ENCODE measurements at regions not wholly inside any gene's neighbourhood (a gene's known extent, or its start where the extent isn't known, plus 50 kb on each side); places are given as distances from the start of the nearest gene placed in this dataset.

GRCh38 chr18:72342933-72343332, 201.2 kb downstream of the CBLN2 start:
- ChIA-PET POLR2A (no interaction called here), CTCF (no interaction called here)
- TF ChIP-seq LEF1 (IDR thresholded peaks at IDR 0.05; ENCODE audit: borderline replicate concordance) (no peak), NFRKB (IDR thresholded peaks at IDR 0.05) (no peak), BHLHE40 (IDR thresholded peaks at IDR 0.05; ENCODE audit: borderline replicate concordance) (no peak), ZNF384 (IDR thresholded peaks at IDR 0.05) (no peak), L3MBTL2 (conservative IDR thresholded peaks at IDR 0.05) (no peak), FOXM1 (IDR thresholded peaks at IDR 0.05; ENCODE audit: borderline replicate concordance) (no peak), FOXK2 (IDR thresholded peaks at IDR 0.05) (no peak)
- no peak for DNase-seq (ENCODE audit: extremely low spot score)

- ChIA-PET CTCF (no interaction called here), POLR2A (no interaction called here)
- DNase-seq (ENCODE audit: extremely low spot score): no peak
- TF ChIP-seq FOXA1 (IDR thresholded peaks at IDR 0.05) (no peak), CTBP1 (IDR thresholded peaks at IDR 0.05; ENCODE audit: borderline replicate concordance) (no peak), TARDBP (IDR thresholded peaks at IDR 0.05) (no peak), NFRKB (IDR thresholded peaks at IDR 0.05) (no peak), ZNF384 (IDR thresholded peaks at IDR 0.05) (no peak), FOXM1 (IDR thresholded peaks at IDR 0.05; ENCODE audit: borderline replicate concordance) (no peak), FOXK2 (IDR thresholded peaks at IDR 0.05) (no peak), ELF4 (IDR thresholded peaks at IDR 0.05) (no peak), SUZ12 (IDR thresholded peaks at IDR 0.05) (no peak), LEF1 (IDR thresholded peaks at IDR 0.05; ENCODE audit: borderline replicate concordance) (no peak), ARNT (IDR thresholded peaks at IDR 0.05) (no peak), PKNOX1 (IDR thresholded peaks at IDR 0.05) (no peak), L3MBTL2 (conservative IDR thresholded peaks at IDR 0.05) (no peak), HDGF (IDR thresholded peaks at IDR 0.05; ENCODE audit: borderline replicate concordance) (no peak), BHLHE40 (IDR thresholded peaks at IDR 0.05; ENCODE audit: borderline replicate concordance) (no peak), SP1 (IDR thresholded peaks at IDR 0.05) (no peak)
Observed at GRCh38 chr18:72339976-72340375, 204.2 kb downstream of the CBLN2 start.

- no peak for TF ChIP-seq NFRKB (IDR thresholded peaks at IDR 0.05)
- TF ChIP-seq BHLHE40 (IDR thresholded peaks at IDR 0.05; ENCODE audit: borderline replicate concordance): no peak
- no peak for TF ChIP-seq CTBP1 (IDR thresholded peaks at IDR 0.05; ENCODE audit: borderline replicate concordance)
- TF ChIP-seq ZNF384 (IDR thresholded peaks at IDR 0.05): no peak
- TF ChIP-seq SUZ12 (IDR thresholded peaks at IDR 0.05): no peak
- TF ChIP-seq ARNT (IDR thresholded peaks at IDR 0.05): no peak
- no peak for TF ChIP-seq FOXK2 (IDR thresholded peaks at IDR 0.05)
- TF ChIP-seq FOXA1 (IDR thresholded peaks at IDR 0.05): no peak
- no peak for TF ChIP-seq SP1 (IDR thresholded peaks at IDR 0.05)
- no peak for TF ChIP-seq L3MBTL2 (conservative IDR thresholded peaks at IDR 0.05)
- TF ChIP-seq HDGF (IDR thresholded peaks at IDR 0.05; ENCODE audit: borderline replicate concordance): no peak
- no peak for TF ChIP-seq ELF4 (IDR thresholded peaks at IDR 0.05)
- no peak for TF ChIP-seq FOXM1 (IDR thresholded peaks at IDR 0.05; ENCODE audit: borderline replicate concordance)
- no peak for TF ChIP-seq LEF1 (IDR thresholded peaks at IDR 0.05; ENCODE audit: borderline replicate concordance)
- POLR2A ChIA-PET: no interaction called here
- CTCF ChIA-PET: no interaction called here
- DNase-seq (ENCODE audit: extremely low spot score): no peak
Observed at GRCh38 chr18:72336786-72337185, 207.4 kb downstream of the CBLN2 start.

- CTCF ChIA-PET: no interaction called here
- POLR2A ChIA-PET: no interaction called here
- no peak for DNase-seq (ENCODE audit: extremely low spot score)
- TF ChIP-seq TARDBP (IDR thresholded peaks at IDR 0.05): no peak
- TF ChIP-seq LEF1 (IDR thresholded peaks at IDR 0.05; ENCODE audit: borderline replicate concordance): no peak
- TF ChIP-seq PKNOX1 (IDR thresholded peaks at IDR 0.05): no peak
- TF ChIP-seq ELF4 (IDR thresholded peaks at IDR 0.05): no peak
- TF ChIP-seq FOXA1 (IDR thresholded peaks at IDR 0.05): no peak
- no peak for TF ChIP-seq FOXM1 (IDR thresholded peaks at IDR 0.05; ENCODE audit: borderline replicate concordance)
- no peak for TF ChIP-seq BHLHE40 (IDR thresholded peaks at IDR 0.05; ENCODE audit: borderline replicate concordance)
- TF ChIP-seq NFRKB (IDR thresholded peaks at IDR 0.05): no peak
- TF ChIP-seq SP1 (IDR thresholded peaks at IDR 0.05): no peak
- TF ChIP-seq ZNF384 (IDR thresholded peaks at IDR 0.05): no peak
- no peak for TF ChIP-seq CTBP1 (IDR thresholded peaks at IDR 0.05; ENCODE audit: borderline replicate concordance)
- TF ChIP-seq SUZ12 (IDR thresholded peaks at IDR 0.05): no peak
- no peak for TF ChIP-seq HDGF (IDR thresholded peaks at IDR 0.05; ENCODE audit: borderline replicate concordance)
- no peak for TF ChIP-seq L3MBTL2 (conservative IDR thresholded peaks at IDR 0.05)
Observed at GRCh38 chr18:72329533-72329932, 214.6 kb downstream of the CBLN2 start.

GRCh38 chr18:72325307-72325706, 218.8 kb downstream of the CBLN2 start:
- DNase-seq (ENCODE audit: extremely low spot score): no peak
- CTCF ChIA-PET: no interaction called here
- POLR2A ChIA-PET: no interaction called here
- TF ChIP-seq HDGF (IDR thresholded peaks at IDR 0.05; ENCODE audit: borderline replicate concordance) (no peak), SUZ12 (IDR thresholded peaks at IDR 0.05) (no peak), FOXM1 (IDR thresholded peaks at IDR 0.05; ENCODE audit: borderline replicate concordance) (no peak), ELF4 (IDR thresholded peaks at IDR 0.05) (no peak), ZNF384 (IDR thresholded peaks at IDR 0.05) (no peak), NFRKB (IDR thresholded peaks at IDR 0.05) (no peak), ARNT (IDR thresholded peaks at IDR 0.05) (no peak), FOXA1 (IDR thresholded peaks at IDR 0.05) (no peak), PKNOX1 (IDR thresholded peaks at IDR 0.05) (no peak), L3MBTL2 (conservative IDR thresholded peaks at IDR 0.05) (no peak), CTBP1 (IDR thresholded peaks at IDR 0.05; ENCODE audit: borderline replicate concordance) (no peak), SP1 (IDR thresholded peaks at IDR 0.05) (no peak), BHLHE40 (IDR thresholded peaks at IDR 0.05; ENCODE audit: borderline replicate concordance) (no peak), TARDBP (IDR thresholded peaks at IDR 0.05) (no peak)

- ChIA-PET CTCF (no interaction called here), POLR2A (no interaction called here)
- TF ChIP-seq FOXK2 (IDR thresholded peaks at IDR 0.05) (no peak), L3MBTL2 (conservative IDR thresholded peaks at IDR 0.05) (no peak), FOXA1 (IDR thresholded peaks at IDR 0.05) (no peak), LEF1 (IDR thresholded peaks at IDR 0.05; ENCODE audit: borderline replicate concordance) (no peak), CTBP1 (IDR thresholded peaks at IDR 0.05; ENCODE audit: borderline replicate concordance) (no peak), NFRKB (IDR thresholded peaks at IDR 0.05) (no peak), BHLHE40 (IDR thresholded peaks at IDR 0.05; ENCODE audit: borderline replicate concordance) (no peak), SUZ12 (IDR thresholded peaks at IDR 0.05) (no peak), TARDBP (IDR thresholded peaks at IDR 0.05) (no peak), ZNF384 (IDR thresholded peaks at IDR 0.05) (no peak), FOXM1 (IDR thresholded peaks at IDR 0.05; ENCODE audit: borderline replicate concordance) (no peak), ELF4 (IDR thresholded peaks at IDR 0.05) (no peak), ARNT (IDR thresholded peaks at IDR 0.05) (no peak), HDGF (IDR thresholded peaks at IDR 0.05; ENCODE audit: borderline replicate concordance) (no peak), SP1 (IDR thresholded peaks at IDR 0.05) (no peak), PKNOX1 (IDR thresholded peaks at IDR 0.05) (no peak)
- DNase-seq (ENCODE audit: extremely low spot score): no peak
Observed at GRCh38 chr18:72324677-72325076, 219.5 kb downstream of the CBLN2 start.
